ENCODE measurements at regions not wholly inside any gene's neighbourhood (a gene's known extent, or its start where the extent isn't known, plus 50 kb on each side); places are given as distances from the start of the nearest gene placed in this dataset.
"Not testable (repeated sequence)": the region's sequence is repeated elsewhere in the genome, so short reads cannot be mapped to it uniquely, and the experiment has no call there.

DNA sequence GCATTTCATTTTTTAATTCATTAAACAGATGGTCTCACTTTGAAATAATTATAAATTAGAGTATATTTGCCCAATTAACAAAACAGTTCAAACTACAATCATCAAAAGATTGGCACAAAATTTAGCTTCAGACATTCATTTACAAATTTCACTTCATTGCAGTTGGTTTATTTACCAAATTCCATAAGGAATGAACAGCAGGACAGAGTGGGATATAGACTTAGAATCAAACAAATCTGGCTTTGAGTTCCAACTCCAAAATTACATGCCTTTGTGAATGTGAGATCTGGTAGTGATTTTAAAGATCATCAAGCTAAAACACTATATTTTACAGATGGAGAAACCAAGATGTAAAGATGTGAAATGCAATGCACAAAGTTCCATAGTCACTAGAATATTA, 310.7 kb upstream of the CNTN5 start:
- DNase-seq (ENCODE audit: low read depth) = no peak

DNA sequence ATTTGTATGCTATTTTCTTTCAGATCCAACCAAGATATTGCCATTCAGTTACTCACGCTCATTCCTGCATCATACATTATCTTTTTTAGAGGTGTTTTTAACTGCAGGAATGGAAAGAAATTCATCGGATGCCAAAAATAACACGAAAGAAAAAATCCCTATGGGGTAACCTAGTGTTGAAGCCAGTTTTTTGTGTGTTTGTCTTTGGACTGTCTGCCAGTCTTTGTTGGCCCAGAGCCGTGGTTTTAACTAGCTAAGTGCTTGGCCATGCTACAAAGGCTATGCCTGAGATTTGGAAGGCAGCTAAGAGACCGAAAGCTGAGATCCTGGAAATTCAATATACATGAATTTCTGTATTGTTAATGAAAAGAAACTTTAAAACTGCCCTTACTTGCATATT, 309.8 kb upstream of the CNTN5 start:
- no peak for DNase-seq (ENCODE audit: low read depth)

DNA sequence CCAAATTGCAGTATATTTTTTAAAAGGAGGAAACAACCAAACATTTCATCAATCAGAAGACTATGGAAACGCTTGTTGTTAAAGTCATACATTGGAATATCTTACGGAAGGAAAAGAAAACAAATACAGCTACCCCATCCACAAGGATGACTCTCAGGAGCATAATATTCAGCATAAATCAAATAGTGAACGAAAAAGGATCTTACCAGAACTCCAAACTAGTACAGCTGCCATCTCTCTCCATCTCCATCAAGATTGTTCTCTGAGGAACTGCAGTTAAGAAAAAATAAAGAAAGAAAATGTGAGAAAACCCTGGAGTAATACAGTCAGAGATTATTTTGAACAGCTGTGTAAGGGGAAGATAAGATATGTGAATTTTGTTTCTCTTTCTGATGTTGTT, 299.8 kb upstream of the CNTN5 start:
- no peak for DNase-seq (ENCODE audit: low read depth)

DNA sequence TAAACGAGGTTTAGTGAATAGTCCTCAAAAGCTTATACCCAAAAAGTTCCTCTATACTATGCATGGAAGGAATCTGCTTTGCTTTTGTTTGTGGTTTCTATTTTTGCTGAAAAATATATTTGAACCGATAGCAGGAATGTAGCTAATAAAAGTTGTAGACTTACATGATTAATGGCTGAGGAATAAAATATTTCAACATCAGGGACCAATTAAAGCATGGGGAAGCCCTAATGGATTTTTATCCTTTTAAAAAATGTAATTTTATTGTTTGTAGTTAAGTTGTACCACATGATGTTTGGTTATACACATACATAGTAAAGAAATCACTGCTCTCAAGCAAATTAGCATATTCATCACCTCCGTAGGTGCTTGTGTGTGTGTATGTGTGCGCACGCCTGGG, 295.3 kb upstream of the CNTN5 start:
- DNase-seq (ENCODE audit: low read depth) = no peak

DNA sequence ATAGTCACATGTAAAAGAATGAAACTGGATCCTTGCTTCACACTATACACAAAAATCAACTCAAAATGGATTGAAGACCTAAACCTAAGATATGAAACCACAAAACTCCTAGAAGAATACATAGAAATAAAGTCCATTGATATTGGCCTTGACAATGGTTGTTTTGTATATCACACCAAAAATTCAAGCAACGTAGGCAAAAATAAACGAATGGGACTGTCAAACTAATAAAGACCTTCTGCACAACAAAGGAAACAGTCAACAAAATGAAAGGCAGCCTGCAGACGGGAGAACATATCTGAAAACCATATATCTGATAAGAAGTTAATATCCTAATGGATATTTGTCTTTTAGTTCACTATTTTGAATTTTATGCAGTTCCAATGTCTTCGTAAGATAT, 292.3 kb upstream of the CNTN5 start:
- DNase-seq (ENCODE audit: low read depth) = no peak

DNA sequence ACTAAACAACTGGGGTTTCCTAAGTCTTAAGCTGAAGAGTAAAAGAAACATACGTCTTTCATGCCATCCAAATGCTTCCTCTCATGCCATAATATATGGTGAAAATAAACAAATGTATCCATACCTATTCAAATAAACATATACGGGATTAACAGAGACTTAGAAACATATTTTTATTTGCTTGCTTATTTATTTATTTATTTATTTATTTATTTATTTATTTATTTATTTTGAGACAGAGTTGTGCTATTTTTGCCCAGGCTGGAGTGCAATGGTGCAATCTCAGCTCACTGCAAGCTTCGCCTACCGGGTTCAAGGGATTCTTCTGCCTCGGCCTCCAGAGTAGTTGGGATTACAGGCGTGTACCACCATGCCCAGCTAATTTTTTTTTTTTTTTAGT, 291.6 kb upstream of the CNTN5 start:
- no peak for DNase-seq (ENCODE audit: low read depth)

DNA sequence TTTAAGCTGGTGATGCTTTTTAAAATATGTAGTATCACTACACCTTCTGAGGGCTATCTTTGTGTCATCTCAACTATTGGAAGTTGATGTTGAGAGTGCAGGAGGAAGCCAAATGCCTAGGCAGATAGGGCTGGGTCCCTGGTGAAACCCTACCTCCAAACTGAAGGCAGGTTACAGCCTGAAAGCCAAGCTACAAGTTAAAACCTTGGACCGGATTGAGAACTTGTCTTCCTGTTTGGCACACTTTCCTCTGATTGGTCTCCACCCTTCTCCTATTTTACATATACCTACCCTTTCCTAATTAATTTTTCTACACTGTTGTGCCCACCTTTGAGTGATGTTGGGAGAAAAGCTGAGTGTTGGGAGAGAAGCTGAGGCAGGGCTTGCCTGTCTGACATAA, 287.8 kb upstream of the CNTN5 start:
- DNase-seq (ENCODE audit: low read depth) = no peak

DNA sequence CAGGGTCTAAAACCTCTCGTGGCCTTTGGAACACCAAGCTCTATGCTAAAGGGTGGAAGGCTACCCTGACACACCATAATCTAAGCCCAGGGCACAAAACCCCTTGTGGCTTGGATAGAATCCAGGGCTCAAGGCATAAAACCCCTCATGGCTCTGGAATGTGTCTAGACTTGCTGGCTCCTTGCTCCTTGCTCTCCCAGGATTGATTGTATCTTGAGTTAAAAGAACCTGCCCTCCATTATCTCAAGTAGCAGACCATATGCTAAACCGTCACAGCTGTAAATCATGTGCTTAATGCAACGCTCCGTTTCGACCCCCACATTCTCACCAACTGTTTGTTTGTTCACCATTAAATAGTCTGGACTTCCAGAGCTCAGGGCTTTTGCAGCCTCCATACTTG, 287.4 kb upstream of the CNTN5 start:
- DNase-seq (ENCODE audit: low read depth) = peak; percentile 16

DNA sequence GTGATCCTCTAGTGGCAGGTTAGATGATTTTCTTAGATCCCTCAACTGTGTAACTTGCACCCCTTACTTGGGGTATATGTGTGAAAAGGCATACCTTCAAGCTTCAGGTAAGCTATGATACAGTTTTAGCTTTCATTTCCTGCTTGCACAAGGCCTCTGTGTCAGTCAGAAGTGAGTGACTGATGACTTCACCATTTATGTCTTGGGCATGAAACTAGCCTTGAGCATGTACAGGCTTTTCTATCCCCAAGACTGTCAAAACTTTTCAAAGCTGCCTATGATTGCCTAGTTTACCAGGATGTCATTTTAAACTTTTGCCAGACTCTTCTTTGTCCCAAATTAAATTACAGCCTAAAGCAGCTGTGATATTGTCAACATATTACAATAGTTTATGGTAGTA, 286.1 kb upstream of the CNTN5 start:
- DNase-seq (ENCODE audit: low read depth) = no peak

DNA sequence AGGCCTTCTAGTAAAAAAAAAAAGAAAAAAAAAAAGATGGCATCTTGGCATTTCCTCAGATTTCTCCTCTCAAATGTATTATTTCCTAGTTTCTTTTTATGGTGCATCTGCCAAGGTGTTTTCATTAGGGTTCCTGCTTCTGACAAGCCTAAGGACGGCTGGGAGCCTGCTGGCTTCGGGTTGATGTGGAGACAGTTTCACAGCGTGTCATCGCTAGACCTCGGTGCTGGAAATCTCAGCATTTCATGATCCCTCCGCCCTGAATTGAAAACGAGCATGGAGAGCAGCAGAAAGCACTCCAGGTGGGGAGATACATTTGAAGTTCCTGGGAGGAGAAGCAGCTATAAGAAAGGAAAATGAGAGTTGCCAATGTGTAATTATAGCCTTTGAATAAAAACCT, 283.9 kb upstream of the CNTN5 start:
- DNase-seq (ENCODE audit: low read depth) = no peak

DNA sequence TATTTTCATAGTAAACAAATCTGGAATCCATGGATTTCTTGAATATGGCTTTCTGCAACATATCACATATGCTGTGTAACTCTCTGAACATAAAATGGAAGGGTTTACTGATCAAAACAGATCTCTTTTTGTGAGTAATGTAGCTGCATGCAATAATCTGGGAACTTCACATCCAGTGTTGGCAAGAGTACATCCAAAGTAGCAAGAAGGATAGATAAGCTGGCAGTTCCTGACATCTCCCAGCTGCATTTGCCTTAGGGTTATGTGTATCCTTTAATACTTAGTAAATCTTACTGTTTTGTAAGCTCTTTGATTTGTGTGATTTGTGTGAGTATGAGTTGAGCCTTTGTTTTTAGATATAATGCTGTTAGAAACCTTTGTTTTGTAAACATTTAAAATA, 280.4 kb upstream of the CNTN5 start:
- DNase-seq (ENCODE audit: low read depth) = peak; percentile 37

DNA sequence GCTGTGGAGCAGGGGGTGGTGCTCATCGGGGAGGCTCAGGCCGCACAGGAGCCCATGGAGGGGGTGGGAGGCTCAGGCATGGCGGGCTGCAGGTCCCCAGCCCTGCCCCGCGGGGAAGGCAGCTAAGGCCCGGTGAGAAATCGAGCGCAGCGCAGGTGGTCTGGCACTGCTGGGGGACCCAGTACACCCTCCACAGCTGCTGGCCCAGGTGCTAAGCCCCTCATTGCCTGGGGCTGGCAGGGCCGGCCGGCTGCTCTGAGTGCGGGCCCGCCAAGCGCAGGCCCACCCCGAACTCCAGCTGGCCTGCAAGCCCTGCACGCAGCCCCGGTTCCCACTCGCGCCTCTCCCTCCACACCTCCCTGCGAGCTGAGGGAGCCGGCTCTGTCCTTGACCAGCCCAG, 257.3 kb upstream of the CNTN5 start:
- not testable (repeated sequence) for DNase-seq (ENCODE audit: low read depth)

DNA sequence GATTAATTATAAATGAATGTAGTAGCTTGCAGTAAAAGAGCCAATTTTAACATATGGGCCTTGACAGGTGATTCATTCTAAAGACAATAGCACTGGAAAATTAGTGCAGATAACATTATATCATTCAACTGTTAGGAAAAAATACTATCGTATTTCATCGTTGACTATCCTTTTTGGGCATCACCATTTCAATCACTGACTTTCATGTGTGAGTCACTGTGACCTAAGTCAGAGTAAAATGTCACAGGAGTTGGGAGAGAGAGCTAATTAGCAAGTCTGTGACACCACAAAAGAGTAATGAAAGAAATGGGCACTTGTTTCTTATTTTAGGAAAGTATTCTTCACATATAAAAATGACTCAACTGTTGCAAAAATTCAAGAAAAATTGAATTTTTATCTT, 253.8 kb upstream of the CNTN5 start:
- DNase-seq (ENCODE audit: low read depth) = no peak

DNA sequence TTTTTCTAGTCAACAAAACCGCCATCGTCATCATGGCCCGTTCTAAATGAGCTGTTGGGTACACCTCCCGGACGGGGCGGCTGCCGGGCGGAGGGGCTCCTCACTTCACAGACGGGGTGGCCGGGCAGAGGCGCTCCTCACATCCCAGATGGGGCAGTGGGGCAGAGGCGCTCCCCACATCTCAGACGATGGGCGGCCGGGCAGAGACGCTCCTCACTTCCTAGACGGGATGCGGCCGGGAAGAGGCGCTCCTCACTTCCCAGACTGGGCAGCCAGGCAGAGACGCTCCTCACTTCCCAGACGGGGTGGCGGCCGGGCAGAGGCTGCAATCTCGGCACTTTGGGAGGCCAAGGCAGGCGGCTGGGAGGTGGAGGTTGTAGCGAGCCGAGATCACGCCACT, 250.7 kb upstream of the CNTN5 start:
- DNase-seq (ENCODE audit: low read depth) = not testable (repeated sequence)

DNA sequence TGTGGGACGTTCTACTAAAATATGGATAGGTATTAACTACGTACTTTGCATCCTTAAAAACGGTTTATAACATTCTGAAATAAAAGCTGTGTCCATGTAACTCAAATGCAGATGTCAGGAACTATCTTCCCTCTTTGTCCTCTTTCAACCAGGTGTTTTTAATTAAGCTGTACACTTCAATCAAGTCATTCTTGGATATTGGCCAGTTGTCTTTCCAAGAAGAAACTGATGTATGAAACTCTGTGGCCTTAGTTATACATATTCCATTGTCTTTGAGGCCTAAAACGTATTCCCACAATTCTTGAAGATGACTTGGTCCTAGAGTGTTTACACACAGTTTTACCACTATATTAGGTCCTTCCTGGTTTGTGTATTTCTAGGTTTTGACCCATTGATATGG, 249.0 kb upstream of the CNTN5 start:
- DNase-seq (ENCODE audit: low read depth) = no peak

DNA sequence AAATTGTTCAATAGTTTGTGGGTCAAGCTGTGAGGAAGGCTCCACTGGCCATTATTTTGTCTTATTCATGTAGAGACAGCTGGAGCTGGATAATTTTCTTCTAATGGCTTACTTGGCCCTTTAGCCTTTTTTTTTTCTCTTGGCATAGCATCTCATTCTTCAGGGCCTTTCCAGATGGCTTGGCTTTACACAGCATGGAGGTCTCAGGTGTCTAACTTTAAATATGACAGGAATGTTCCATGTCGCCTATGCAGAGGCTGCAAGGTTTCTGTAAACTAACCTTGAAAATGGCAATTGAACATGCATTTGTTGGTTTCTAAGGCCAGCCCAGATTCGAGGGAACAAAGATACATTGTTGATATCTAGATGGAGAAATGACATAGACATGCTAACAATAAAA, 247.9 kb upstream of the CNTN5 start:
- DNase-seq (ENCODE audit: low read depth) = no peak

DNA sequence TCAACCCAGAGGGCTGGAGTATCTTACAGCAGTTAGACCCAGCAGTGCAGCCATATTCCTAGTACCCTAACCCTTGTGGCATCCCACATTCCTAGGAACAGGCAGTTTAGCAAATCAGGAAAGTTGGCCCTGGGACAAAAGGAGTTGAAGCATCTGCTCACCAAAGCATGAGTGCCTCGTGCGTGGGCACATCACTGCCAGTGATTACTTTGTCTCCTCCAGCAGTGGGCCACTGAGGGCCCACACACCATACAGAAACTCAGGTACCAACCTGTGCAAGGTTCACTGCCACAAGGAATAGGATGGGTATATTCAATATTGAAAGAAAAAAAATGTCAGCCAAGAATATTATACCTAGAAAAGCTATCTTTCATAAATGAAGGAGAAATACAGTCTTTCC, 227.5 kb upstream of the CNTN5 start:
- no peak for DNase-seq (ENCODE audit: low read depth)

DNA sequence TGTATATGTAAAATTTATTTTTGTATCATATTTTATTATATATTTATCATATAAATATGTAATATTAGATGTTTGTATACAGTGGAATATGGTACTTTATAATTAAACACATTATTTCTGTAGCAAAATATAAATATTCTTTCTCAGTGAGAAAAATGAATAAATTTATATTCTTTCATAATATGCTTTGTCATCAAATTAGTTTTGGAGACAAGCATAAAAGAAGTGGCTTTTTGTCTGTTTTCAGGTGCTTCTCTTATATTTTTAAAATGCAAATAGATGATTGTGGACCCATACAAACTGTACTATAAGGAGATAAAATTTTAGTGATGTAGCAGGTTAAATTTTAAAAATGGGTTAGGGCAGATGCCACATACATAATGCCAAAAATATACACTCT, 222.4 kb upstream of the CNTN5 start:
- no peak for DNase-seq (ENCODE audit: low read depth)

DNA sequence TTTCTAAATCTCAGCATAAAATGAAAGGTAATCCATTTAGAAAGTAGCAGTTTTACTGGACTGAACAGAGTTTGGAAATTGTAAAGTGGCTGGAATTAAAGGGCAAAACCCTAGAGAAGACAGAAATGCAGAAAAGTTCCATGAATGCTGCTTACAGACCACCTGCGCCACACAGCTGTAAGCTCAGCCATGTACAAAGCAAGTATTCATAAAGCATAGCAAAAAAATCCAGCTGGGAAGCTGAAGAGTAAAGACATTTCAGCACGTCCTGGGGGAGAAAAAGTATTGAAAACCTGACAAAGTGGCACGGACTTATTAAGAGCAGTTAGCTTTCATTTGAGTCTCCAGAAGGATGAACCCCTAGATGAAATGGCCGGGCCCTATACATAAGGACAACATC, 220.1 kb upstream of the CNTN5 start:
- DNase-seq (ENCODE audit: low read depth) = no peak

DNA sequence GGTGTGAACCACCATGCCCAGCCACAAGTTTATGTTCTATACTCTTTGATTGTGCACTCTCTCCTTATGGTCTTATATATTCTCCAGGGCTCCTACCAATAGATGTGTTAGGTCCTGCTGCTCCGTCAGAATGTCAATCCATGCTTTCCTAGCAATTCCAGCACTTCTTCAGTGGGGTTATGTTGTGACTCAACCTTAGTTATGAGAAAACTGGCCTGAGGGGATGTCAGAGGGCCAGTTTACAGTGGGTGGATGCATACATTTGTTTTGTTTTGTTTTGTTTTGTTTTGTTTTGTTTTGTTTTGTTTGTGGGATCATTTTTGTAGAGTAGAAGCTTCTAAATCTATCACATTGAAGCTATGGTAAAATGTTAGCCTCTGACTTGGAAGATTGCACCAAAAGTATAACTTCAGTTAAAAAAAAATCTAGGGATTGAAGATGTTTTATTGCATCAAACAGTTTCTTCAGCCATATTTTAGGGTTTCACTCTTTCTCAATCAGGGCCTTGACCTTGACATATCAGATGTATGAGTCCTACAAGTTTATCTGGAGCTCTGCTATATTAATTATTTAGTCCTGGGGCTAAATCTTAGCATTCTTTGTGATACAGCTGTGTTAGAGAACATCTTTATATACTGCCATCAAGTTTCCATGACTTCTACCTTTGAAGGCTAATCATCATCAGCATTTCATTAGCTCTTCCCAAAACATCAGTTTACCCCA, 191.6 kb upstream of the CNTN5 start:
- no peak for DNase-seq (ENCODE audit: low read depth)

DNA sequence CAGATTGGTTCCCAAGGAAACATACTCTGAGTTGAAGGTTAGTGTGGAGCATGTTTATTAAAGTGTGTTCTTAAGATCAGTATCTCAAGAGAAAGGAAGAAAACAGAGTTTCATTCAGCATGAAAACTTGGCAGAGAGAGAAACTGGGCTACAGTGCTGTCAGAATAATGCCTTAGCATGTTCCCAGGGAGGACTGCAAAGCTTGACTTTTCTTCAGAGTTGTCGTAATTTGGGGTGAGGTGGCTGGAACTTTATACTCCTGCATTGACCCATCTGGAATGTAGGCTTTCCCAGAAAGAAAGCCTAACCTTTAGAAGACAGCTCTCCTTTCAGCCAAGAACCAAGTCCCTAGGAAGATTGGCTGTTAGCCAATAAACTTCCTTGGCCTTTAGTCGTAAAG, 190.8 kb upstream of the CNTN5 start:
- DNase-seq (ENCODE audit: low read depth) = no peak

DNA sequence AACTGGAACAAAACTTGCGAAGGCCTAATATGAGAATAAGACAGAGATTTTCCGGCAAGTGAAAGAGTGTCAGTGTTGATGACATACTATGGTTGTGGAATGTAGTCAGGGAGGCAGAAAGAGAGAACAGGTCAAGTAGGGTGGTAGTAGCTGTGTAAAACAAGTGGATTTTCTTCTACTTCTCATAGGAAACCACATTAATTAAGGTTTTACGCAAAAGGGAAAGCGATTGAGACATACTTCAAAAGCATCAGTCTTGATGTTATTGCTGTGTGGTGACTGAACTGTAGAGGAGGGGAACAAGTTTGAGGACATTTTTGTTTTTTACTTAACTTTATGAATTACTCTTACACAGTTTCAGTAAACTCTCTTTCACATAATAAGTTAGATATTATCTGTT, 186.0 kb upstream of the CNTN5 start:
- peak; percentile 16 for DNase-seq (ENCODE audit: low read depth)

DNA sequence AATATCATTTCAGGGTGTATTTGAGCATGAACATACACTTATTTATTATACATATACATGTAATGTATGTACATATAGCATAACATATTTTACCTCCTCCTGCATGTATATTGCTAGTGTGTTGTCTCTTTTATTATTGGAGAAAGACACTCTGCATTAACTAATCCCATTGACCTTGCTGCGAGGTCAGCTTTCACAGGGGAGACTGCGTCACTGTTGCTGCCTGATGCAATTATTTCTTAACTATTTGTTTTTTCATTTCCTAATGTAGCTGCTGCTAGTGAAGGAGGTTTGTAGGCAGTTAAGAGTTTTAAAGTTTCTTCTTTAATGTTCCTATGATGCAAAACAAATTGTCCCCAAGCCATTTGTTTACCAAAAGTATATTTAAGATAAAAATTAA, 185.4 kb upstream of the CNTN5 start:
- DNase-seq (ENCODE audit: low read depth) = peak; percentile 11

DNA sequence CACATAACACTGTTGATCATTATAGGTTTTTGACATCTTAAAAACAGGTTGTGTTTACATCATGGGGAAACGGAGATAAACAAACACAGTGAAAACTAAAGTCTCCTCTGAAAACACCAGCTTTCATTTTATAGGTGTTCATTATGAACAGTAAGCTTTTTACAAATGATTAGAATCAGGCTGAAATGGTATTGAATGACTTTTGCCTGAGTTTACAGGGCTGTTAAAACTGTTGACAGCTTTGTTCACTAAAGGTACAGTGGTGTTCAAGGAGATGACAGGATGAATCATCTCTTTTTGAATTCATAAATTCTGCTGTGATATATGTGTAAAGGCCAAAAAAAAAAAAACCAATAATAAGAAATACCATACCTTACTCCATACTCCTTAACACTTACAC, 184.6 kb upstream of the CNTN5 start:
- DNase-seq (ENCODE audit: low read depth) = no peak

DNA sequence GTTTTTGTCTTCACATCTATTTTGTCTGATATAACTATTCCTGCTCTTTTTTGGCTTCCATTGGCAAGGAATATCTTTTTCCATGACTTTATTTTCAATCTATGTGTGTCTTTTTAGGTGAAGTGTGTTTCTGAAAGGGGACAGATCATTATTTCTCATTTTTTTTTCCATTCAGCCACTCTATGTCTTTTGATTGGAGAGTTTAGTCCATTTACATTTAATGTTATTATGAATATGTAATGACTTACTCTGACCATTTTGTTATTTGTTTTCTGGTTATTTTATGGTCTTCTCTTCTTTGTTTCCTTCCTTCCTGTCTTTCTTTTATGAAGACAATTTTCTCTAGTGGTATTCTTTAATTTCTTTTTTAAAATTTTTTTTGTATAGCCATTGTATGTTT, 178.6 kb upstream of the CNTN5 start:
- no peak for DNase-seq (ENCODE audit: low read depth)
